DND-41 (cell line): ENCODE measurements at regions not wholly inside any gene's neighbourhood (a gene's known extent, or its start where the extent isn't known, plus 50 kb on each side); places are given as distances from the start of the nearest gene placed in this dataset.

Experiments
- CTCF ChIP-seq: IDR thresholded peaks from 2 replicates; pipeline ENCODE4 v1.5.1; 2012; ENCODE audit warnings: borderline replicate concordance, low read length, moderate library complexity, mild to moderate bottlenecking; ENCODE audit not compliant: poor library complexity, severe bottlenecking; ENCODE audit errors: extremely low read depth
- EZH2 ChIP-seq: IDR thresholded peaks from 3 replicates; pipeline ENCODE4 v1.6.1; 2012; ENCODE audit warnings: borderline replicate concordance, low read depth, mild to moderate bottlenecking, moderate library complexity, low read length, inconsistent platforms; ENCODE audit not compliant: severe bottlenecking

- TF ChIP-seq CTCF (no peak), EZH2 (no peak)
These were observed 703.8 kb upstream of the KIF2B start for GRCh38 chr17:53118948-53119347.
